Heart left ventricle (tissue), 16 donors: ENCODE measurements at regions not wholly inside any gene's neighbourhood (a gene's known extent, or its start where the extent isn't known, plus 50 kb on each side); places are given as distances from the start of the nearest gene placed in this dataset.
"Not testable (repeated sequence)": the region's sequence is repeated elsewhere in the genome, so short reads cannot be mapped to it uniquely, and the experiment has no call there.

ENCODE experiments used
- ATAC-seq, 4 donors: fragments of 200-7000 bp; cut with Tn5 transposase; one replicate each; pipeline ENCODE4 v1.9.1; 2020 to 2022; ENCODE audit warnings: moderate library complexity in 4 of 4, mild to moderate bottlenecking in 3 of 4, moderate number of reproducible peaks in 1 of 4
- DNase-seq, 5 donors: peaks; one replicate each; pipeline ENCODE4 v3.0.0-alpha.2; 2020
- H3K27ac ChIP-seq, 12 donors: fragments of 200-600 bp; sonication (generic) in 4 of 12; one replicate each; pipeline versions ENCODE4 v1.5.0 to v1.8.0; 2016 to 2022; ENCODE audit warnings: mild to moderate bottlenecking in 2 of 12
- H3K27me3 ChIP-seq, 9 donors: fragments of 200-600 bp; sonication (generic) in 2 of 9; one replicate each; pipeline versions ENCODE4 v1.5.1 to v1.8.0; 2016 to 2022; ENCODE audit warnings: mild to moderate bottlenecking in 3 of 9
- H3K36me3 ChIP-seq, 9 donors: fragments of 200-600 bp; sonication (generic) in 2 of 9; one replicate each; pipeline versions ENCODE4 v1.5.0 to v1.8.0; 2018 to 2022; ENCODE audit warnings: mild to moderate bottlenecking in 2 of 9
- H3K4me1 ChIP-seq, 12 donors: fragments of 200-600 bp; sonication (generic) in 4 of 12; one replicate each; pipeline versions ENCODE4 v1.5.0 to v1.8.0; 2016 to 2022; ENCODE audit warnings: mild to moderate bottlenecking in 3 of 12
- H3K4me3 ChIP-seq, 12 donors: fragments of 200-600 bp; sonication (generic) in 4 of 12; one replicate each; pipeline versions ENCODE4 v1.5.0 to v1.8.0; 2017 to 2022; ENCODE audit warnings: mild to moderate bottlenecking in 9 of 12, moderate library complexity in 4 of 12
- H3K9me3 ChIP-seq, 12 donors: fragments of 200-600 bp; sonication (generic) in 4 of 12; one replicate each; pipeline versions ENCODE4 v1.5.0 to v1.8.0; 2016 to 2022; ENCODE audit warnings: mild to moderate bottlenecking in 1 of 12
- POLR2A ChIP-seq, 2 donors: fragments of 450-650 bp; IDR thresholded peaks; one replicate each; pipeline ENCODE4 v1.6.1; 2017; ENCODE audit warnings: antibody characterized with exemption in 2 of 2, mild to moderate bottlenecking in 2 of 2, moderate library complexity in 2 of 2
- WGBS, 4 donors: extraction: QIAGEN DNeasy Blood & Tissue Kit in 2 of 4; methylation state at CpG; one replicate each; pipeline versions ENCODE4 v1.1.5 to v1.1.7; 2013 to 2018; 5-methylcytosine and 5-hydroxymethylcytosine counted together
- intact Hi-C, 10 donors: fragments of 100-400 bp; cut with DNase I; formaldehyde crosslinking; loops; one replicate each; pipeline versions ENCODE4 v1.11.1 to v1.14.2; 2022
- TF ChIP-seq, protein P1 (sequence below), 12 donors: fragments of 200-600 bp; sonication (generic) in 4 of 12; IDR thresholded peaks; one replicate each; pipeline versions ENCODE4 v1.5.0 to v1.8.0; 2018 to 2022; ENCODE audit warnings: antibody characterized with exemption in 12 of 12, mild to moderate bottlenecking in 5 of 12
- donor health status: ischemic (EF 13 %, LVEDD 7.1; RV severe dilation, severe dysfunction).
- donor health status: healthy with polysubstance abuse.
- donor health status: DM: no; HTN: yes; CAD: no.
- donor health status: DM: no; HTN: no; CAD: no.
- donor health status: ischemic (EF 25% LVEDD 6.9; RV normal size, moderate dysfunction).
- donor health status: ischemic (EF 25% LVEDD 5.7; RV mildly dilated, moderate dysfunction).
- donor health status: healthy.
- donor health status: DM: yes; HTN: yes; CAD: no.
- donor health status: ischemic (EF 35%, LVEDD 5.7; RV mildly dilated, moderate dysfunction).
- donor health status: nonischemic (EF 11% LVEDD 7.7; RV severe dilation, severe dysfunction).
- donor health status: DM: yes; HTN: yes; CAD: no.
- donor health status: PGD.
- donor health status: ischemic (EF 29% LVEDD 5.4; RV normal size, mild dysfunction).
- donor health status: nonischemic (EF 23%, LVEDD 6.1; RV moderate dilation, normal function).

DNA sequence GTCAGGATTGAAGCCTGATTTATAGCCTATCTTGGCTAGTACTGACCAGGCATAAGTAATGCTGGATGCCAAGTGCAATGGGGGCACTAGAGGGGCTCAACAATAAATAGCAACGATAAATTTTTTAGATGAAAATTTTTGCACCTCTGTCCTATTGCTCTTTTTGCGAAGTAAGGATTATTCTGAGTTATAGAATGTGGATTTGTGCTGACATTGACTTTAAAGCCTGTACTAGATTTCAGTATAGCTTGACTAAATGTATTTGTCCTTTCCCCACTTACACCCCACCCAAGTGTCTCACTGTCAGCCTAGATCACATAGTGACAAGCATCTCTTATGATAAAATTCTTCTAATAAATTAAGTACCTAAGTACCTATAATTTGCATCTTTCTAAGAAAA lies 757.0 kb downstream of the GRIK2 start:
- no peak overlapping the region for H3K4me3 ChIP-seq
- WGBS, 4 donors, result 83 to 92% (median 88%) methylated on average over 2 of the region's 2 CpGs
- no peaks in the 10 kb centered on the region for H3K4me1 ChIP-seq
- no peak overlapping the region for H3K27ac ChIP-seq
- no peak for TF ChIP-seq POLR2A (IDR thresholded peaks at IDR 0.05)
- TF ChIP-seq, protein P1, sequence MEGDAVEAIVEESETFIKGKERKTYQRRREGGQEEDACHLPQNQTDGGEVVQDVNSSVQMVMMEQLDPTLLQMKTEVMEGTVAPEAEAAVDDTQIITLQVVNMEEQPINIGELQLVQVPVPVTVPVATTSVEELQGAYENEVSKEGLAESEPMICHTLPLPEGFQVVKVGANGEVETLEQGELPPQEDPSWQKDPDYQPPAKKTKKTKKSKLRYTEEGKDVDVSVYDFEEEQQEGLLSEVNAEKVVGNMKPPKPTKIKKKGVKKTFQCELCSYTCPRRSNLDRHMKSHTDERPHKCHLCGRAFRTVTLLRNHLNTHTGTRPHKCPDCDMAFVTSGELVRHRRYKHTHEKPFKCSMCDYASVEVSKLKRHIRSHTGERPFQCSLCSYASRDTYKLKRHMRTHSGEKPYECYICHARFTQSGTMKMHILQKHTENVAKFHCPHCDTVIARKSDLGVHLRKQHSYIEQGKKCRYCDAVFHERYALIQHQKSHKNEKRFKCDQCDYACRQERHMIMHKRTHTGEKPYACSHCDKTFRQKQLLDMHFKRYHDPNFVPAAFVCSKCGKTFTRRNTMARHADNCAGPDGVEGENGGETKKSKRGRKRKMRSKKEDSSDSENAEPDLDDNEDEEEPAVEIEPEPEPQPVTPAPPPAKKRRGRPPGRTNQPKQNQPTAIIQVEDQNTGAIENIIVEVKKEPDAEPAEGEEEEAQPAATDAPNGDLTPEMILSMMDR (IDR thresholded peaks at IDR 0.05), result no peak
- DNase-seq (no peak), ATAC-seq (no peak)
- H3K9me3 ChIP-seq, result peaks cover 0 to 25% (median 0%) of the 10 kb centered on the region in 12 donors
- intact Hi-C loops, result no loop called here
- no peaks in the 10 kb centered on the region for H3K27me3 ChIP-seq
- H3K36me3 ChIP-seq, result no peaks in the 10 kb centered on the region

DNA sequence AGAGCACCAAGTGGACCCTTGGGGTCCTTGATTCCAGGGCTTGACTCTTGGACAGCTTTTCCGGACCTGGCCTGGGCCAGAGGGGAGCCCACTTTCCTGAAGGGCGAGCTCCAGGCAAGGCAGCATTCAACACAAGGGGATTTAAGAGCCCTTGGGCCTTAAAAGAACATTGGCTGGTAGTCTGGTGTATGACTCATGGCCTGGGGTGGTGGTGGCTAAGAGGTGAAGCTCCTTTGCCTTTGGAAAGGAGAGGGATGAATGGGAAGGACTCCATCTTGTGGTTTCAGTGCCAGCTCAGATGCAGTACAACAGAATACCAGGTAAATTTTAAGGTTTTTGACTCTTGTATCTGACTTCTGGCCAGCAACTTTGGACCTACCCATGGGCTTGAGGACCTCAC lies 760.7 kb downstream of the GRIK2 start:
- H3K4me1 ChIP-seq, result no peaks in the 10 kb centered on the region
- DNase-seq (no peak), ATAC-seq (no peak)
- H3K27me3 ChIP-seq, result no peaks in the 10 kb centered on the region
- no peaks in the 10 kb centered on the region for H3K36me3 ChIP-seq
- no peak for TF ChIP-seq POLR2A (IDR thresholded peaks at IDR 0.05)
- TF ChIP-seq, protein P1 (IDR thresholded peaks at IDR 0.05), result no peak
- intact Hi-C loops, result no loop called here
- 15 to 65% (median 62%) methylated on average over 2 of the region's 2 CpGs for WGBS, 4 donors
- H3K4me3 ChIP-seq, result no peak overlapping the region
- H3K9me3 ChIP-seq, result peaks cover 0 to 13% (median 0%) of the 10 kb centered on the region in 12 donors
- H3K27ac ChIP-seq, result no peak overlapping the region

DNA sequence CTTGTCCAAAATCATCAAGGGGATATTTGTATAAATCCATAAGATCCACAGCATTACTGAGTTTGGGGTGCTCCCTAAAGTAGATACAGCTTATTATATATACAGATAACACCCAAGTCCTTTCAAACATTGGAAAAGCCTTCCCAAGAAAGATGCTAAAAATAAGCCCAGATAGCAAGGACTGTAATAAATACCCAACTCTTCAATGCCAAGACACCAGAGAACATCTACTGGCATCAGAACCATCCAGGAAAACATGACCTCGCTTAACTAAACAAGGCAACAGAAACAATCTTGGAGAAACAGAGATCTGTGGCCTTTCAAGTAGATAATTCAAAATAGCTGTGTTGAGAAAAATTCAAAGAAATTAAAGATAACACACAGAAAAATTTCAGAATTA lies 761.4 kb downstream of the GRIK2 start:
- peaks cover 0 to 13% (median 0%) of the 10 kb centered on the region in 12 donors for H3K9me3 ChIP-seq
- no peak overlapping the region for H3K27ac ChIP-seq
- no peak for TF ChIP-seq POLR2A (IDR thresholded peaks at IDR 0.05)
- TF ChIP-seq, protein P1 (IDR thresholded peaks at IDR 0.05), result no peak
- ATAC-seq, result no peak
- 89 to 93% (median 91%) methylated on average over 1 of the region's 1 CpG for WGBS, 4 donors
- no peaks in the 10 kb centered on the region for H3K36me3 ChIP-seq
- no peaks in the 10 kb centered on the region for H3K4me1 ChIP-seq
- no peak overlapping the region for H3K4me3 ChIP-seq
- H3K27me3 ChIP-seq, result no peaks in the 10 kb centered on the region
- DNase-seq, result no peak
- intact Hi-C loops, result no loop called here

DNA sequence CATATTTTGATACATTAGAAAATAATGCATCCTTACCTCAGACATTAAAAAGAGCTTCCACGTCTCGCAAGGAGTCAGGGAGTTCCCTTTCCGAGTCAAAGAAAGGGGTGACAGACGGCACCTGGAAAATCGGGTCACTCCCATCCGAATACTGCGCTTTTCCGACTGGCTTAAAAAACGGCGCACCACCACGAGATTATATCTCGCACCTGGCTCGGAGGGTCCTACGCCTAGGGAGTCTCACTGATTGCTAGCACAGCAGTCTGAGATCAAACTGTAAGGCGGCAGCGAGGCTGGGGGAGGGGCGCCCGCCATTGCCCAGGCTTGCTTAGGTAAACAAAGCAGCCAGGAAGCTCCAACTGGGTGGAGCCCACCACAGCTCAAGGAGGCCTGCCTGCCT lies 776.3 kb downstream of the GRIK2 start:
- H3K4me1 ChIP-seq, H3K36me3 ChIP-seq, ATAC-seq, intact Hi-C loops, DNase-seq, H3K27ac ChIP-seq, H3K4me3 ChIP-seq, H3K27me3 ChIP-seq: not testable (repeated sequence)
- 84 to 87% (median 86%) methylated on average over 10 to 18 of the region's 18 CpGs for WGBS, 4 donors
- H3K9me3 ChIP-seq, result peaks cover 0 to 39% (median 6%) of the 10 kb centered on the region in 12 donors

DNA sequence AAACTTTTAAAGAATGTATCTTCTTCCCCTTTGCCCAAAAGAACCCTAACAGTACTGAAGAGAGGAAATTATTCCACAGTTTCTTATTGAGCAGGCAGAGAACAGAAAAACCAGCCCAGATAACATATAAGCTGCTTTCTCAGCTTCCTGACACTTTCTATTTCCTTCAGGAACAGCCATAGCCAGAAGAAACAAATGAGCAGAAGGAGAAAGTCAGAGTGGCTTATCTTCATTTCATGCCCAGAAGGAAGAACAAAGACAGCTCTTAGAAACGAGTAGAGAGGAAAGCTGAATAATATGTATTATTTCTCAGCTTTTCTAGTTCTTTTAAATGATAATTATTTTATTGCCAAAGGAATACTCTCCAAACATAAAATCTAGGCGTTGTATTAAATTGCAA lies 793.7 kb downstream of the GRIK2 start:
- Histone ChIP-seq H3K4me1 (no peaks in the 10 kb centered on the region), H3K27me3 (no peaks in the 10 kb centered on the region), H3K4me3 (no peak overlapping the region), H3K9me3 (peaks cover 0 to 5% (median 0%) of the 10 kb centered on the region in 12 donors), H3K27ac (no peak overlapping the region), H3K36me3 (no peaks in the 10 kb centered on the region)
- intact Hi-C loops, result no loop called here
- DNase-seq (no peak), ATAC-seq (no peak)
- TF ChIP-seq, protein P1 (IDR thresholded peaks at IDR 0.05), result no peak
- TF ChIP-seq POLR2A (IDR thresholded peaks at IDR 0.05), result no peak
- WGBS, 4 donors, result 44 to 53% (median 50%) methylated on average over 2 of the region's 2 CpGs
